SK-N-MC (cell line): ENCODE measurements at regions not wholly inside any gene's neighbourhood (a gene's known extent, or its start where the extent isn't known, plus 50 kb on each side); places are given as distances from the start of the nearest gene placed in this dataset.

ENCODE experiments used
- EZH2 ChIP-seq: fragments of 200-600 bp; sonication (generic); IDR thresholded peaks from one replicate; pipeline ENCODE4 v1.6.1; 2017; ENCODE audit warnings: antibody characterized with exemption
- POLR2AphosphoS5 ChIP-seq: IDR thresholded peaks from 2 replicates; pipeline ENCODE4 v1.6.1; 2012; ENCODE audit warnings: mild to moderate bottlenecking, low read depth, low read length, borderline replicate concordance

GRCh38 chr4:124210746-124211145, 501.8 kb downstream of the ANKRD50 start:
- TF ChIP-seq POLR2AphosphoS5 = no peak
- no peak for TF ChIP-seq EZH2
